ENCODE measurements at regions not wholly inside any gene's neighbourhood (a gene's known extent, or its start where the extent isn't known, plus 50 kb on each side); places are given as distances from the start of the nearest gene placed in this dataset.

GRCh38 chr16:60636117-60636516 lies 1400.1 kb downstream of the CDH8 start:
- no peak overlapping the region for H3K27ac ChIP-seq (ENCODE audit: extremely low read length, insufficient read depth, low read length)
- H3K36me3 ChIP-seq (replicated peaks in 1 of 2; ENCODE audit: control insufficient read depth in 1 of 2, insufficient read depth in 2 of 2, low read length in 2 of 2): no peaks in the 10 kb centered on the region
- BruUV-seq (replicated peaks): no TSS peak
- ChIA-PET CTCF (ENCODE audit: low intra/inter-chr PET ratio, low total read pairs) (no interaction called here), POLR2A (no interaction called here)
- no peaks in the 10 kb centered on the region for H3K27me3 ChIP-seq (ENCODE audit: control insufficient read depth in 1 of 2, insufficient read depth in 2 of 2, low read length in 2 of 2)
- DNase-seq (ENCODE audit: low spot score) (no peak), ATAC-seq (no peak), FAIRE-seq (no peak)
- no peak overlapping the region for H2AFZ ChIP-seq (ENCODE audit: low read length)
- H3K4me3 ChIP-seq (replicated peaks in 1 of 3; ENCODE audit: insufficient read depth in 1 of 3, low read depth in 2 of 3, low read length in 3 of 3): no peak overlapping the region
- WGBS (ENCODE audit: low lambda C conversion rate): 47% methylated on average over 5 of the region's 5 CpGs
- H3K9me3 ChIP-seq (ENCODE audit: low read length): peaks cover 91% of the 10 kb centered on the region
- no peaks in the 10 kb centered on the region for H3K4me1 ChIP-seq (ENCODE audit: insufficient read depth, low read length)
- no peak overlapping the region for H3K4me2 ChIP-seq (ENCODE audit: low read depth, low read length)
- intact Hi-C loops (cut with micrococcal nuclease; ENCODE audit: unreplicated experiment) (no loop called here), in situ Hi-C loops (cut with HindIII; ENCODE audit: extremely low pct_ligation_motif_present, low pct_unique_long_range_greater_than_20kb) (no loop called here)
- H4K20me1 ChIP-seq (ENCODE audit: insufficient read depth, low read length): no peaks in the 10 kb centered on the region
- H3K79me2 ChIP-seq (ENCODE audit: insufficient read depth, low read length): no peaks in the 10 kb centered on the region
- H3K9ac ChIP-seq (ENCODE audit: insufficient read depth, low read depth, low read length): no peak overlapping the region
- no peak for TF ChIP-seq ZNF746 (CRISPR knock-in tag; IDR thresholded peaks at IDR 0.05)
- no peak for TF ChIP-seq GATA4 (IDR thresholded peaks at IDR 0.05; ENCODE audit: borderline replicate concordance, low read depth)
- TF ChIP-seq KIAA2018 (CRISPR knock-in tag; IDR thresholded peaks at IDR 0.05; ENCODE audit: borderline replicate concordance): no peak
- no peak for TF ChIP-seq TARDBP (CRISPR knock-in tag; IDR thresholded peaks at IDR 0.05)
- no peak for TF ChIP-seq MTA1 (CRISPR knock-in tag; IDR thresholded peaks at IDR 0.05; ENCODE audit: borderline replicate concordance)
- TF ChIP-seq HNRNPK (IDR thresholded peaks at IDR 0.05; ENCODE audit: low read depth, low read length, poor library complexity, severe bottlenecking): no peak
- no peak for TF ChIP-seq ZNF318 (CRISPR knock-in tag; IDR thresholded peaks at IDR 0.05)
- no peak for TF ChIP-seq RARA (CRISPR knock-in tag; IDR thresholded peaks at IDR 0.05)

Data from HepG2 (cell line).